DOHH2 (cell line): ENCODE measurements at regions not wholly inside any gene's neighbourhood (a gene's known extent, or its start where the extent isn't known, plus 50 kb on each side); places are given as distances from the start of the nearest gene placed in this dataset.

Source experiments
- CTCF ChIP-seq: fragments of 200-600 bp; sonication (generic); IDR thresholded peaks from one replicate; pipeline ENCODE4 v1.5.1; 2014; ENCODE audit warnings: antibody characterized with exemption, mild to moderate bottlenecking, low read depth, low read length; ENCODE audit not compliant: poor library complexity, severe bottlenecking
- EZH2phosphoT487 ChIP-seq: fragments of 200-600 bp; sonication (generic); IDR thresholded peaks from 2 replicates; pipeline ENCODE4 v1.6.1; 2017; ENCODE audit warnings: borderline replicate concordance, mild to moderate bottlenecking, antibody characterized with exemption, low read length, moderate library complexity, mixed read lengths

- no peak for TF ChIP-seq CTCF
- TF ChIP-seq EZH2phosphoT487, result no peak
These were observed 135.5 kb upstream of the GRIK3 start for GRCh38 chr1:37169743-37170275.
